ENCODE measurements at regions not wholly inside any gene's neighbourhood (a gene's known extent, or its start where the extent isn't known, plus 50 kb on each side); places are given as distances from the start of the nearest gene placed in this dataset.

DNA sequence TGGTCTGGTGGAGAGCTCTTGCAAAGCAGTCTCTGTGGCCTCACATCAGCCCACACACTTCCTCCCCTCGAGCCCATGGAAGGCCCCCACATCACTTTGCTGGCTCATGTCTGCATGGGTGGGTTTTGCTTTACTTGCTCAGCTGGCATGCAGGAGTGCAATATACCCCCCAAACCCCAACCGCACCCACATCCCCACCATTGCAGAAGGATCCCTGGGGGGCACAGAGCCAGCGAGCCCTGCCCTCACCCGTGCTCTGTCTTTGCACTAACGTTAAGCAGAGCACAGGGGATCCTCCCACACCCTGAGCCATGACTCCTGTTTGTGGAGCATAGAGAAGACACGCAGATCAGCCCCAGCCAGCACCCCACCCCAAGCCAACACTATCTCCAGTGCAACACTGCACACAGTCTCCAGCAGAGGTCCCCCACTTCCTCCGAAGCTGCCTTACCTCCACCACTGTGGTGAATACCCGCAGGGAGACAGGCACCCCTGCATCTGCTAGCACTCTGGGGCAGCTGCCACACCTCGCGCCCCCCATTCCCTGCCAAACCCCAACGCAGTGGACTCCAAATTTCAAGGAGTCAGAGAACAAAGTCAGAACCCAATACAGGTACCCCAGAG, 177.8 kb upstream of the RGPD4 start:
- no peak for DNase-seq (ENCODE audit: low read depth in 1 of 2, low spot score in 1 of 2)
- H3K27me3 ChIP-seq (ENCODE audit: insufficient read depth, poor library complexity, severe bottlenecking): no peaks in the 10 kb centered on the region
- H3K4me3 ChIP-seq (replicated peaks; ENCODE audit: insufficient read depth, low read length): no peak overlapping the region
- TF ChIP-seq POLR2AphosphoS5 (IDR thresholded peaks at IDR 0.05; ENCODE audit: low read depth) (no peak), GABPA (IDR thresholded peaks at IDR 0.05; ENCODE audit: low read depth) (no peak), SPI1 (IDR thresholded peaks at IDR 0.05; ENCODE audit: borderline replicate concordance, low read depth) (no peak)
- TF ChIP-seq, protein P1, sequence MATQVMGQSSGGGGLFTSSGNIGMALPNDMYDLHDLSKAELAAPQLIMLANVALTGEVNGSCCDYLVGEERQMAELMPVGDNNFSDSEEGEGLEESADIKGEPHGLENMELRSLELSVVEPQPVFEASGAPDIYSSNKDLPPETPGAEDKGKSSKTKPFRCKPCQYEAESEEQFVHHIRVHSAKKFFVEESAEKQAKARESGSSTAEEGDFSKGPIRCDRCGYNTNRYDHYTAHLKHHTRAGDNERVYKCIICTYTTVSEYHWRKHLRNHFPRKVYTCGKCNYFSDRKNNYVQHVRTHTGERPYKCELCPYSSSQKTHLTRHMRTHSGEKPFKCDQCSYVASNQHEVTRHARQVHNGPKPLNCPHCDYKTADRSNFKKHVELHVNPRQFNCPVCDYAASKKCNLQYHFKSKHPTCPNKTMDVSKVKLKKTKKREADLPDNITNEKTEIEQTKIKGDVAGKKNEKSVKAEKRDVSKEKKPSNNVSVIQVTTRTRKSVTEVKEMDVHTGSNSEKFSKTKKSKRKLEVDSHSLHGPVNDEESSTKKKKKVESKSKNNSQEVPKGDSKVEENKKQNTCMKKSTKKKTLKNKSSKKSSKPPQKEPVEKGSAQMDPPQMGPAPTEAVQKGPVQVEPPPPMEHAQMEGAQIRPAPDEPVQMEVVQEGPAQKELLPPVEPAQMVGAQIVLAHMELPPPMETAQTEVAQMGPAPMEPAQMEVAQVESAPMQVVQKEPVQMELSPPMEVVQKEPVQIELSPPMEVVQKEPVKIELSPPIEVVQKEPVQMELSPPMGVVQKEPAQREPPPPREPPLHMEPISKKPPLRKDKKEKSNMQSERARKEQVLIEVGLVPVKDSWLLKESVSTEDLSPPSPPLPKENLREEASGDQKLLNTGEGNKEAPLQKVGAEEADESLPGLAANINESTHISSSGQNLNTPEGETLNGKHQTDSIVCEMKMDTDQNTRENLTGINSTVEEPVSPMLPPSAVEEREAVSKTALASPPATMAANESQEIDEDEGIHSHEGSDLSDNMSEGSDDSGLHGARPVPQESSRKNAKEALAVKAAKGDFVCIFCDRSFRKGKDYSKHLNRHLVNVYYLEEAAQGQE (IDR thresholded peaks at IDR 0.05; ENCODE audit: insufficient replicate concordance, low read depth): no peak
- TF ChIP-seq, protein P2, sequence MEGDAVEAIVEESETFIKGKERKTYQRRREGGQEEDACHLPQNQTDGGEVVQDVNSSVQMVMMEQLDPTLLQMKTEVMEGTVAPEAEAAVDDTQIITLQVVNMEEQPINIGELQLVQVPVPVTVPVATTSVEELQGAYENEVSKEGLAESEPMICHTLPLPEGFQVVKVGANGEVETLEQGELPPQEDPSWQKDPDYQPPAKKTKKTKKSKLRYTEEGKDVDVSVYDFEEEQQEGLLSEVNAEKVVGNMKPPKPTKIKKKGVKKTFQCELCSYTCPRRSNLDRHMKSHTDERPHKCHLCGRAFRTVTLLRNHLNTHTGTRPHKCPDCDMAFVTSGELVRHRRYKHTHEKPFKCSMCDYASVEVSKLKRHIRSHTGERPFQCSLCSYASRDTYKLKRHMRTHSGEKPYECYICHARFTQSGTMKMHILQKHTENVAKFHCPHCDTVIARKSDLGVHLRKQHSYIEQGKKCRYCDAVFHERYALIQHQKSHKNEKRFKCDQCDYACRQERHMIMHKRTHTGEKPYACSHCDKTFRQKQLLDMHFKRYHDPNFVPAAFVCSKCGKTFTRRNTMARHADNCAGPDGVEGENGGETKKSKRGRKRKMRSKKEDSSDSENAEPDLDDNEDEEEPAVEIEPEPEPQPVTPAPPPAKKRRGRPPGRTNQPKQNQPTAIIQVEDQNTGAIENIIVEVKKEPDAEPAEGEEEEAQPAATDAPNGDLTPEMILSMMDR (IDR thresholded peaks at IDR 0.05; ENCODE audit: insufficient read depth, low read length): no peak
- H3K27ac ChIP-seq (replicated peaks): no peak overlapping the region

DNA sequence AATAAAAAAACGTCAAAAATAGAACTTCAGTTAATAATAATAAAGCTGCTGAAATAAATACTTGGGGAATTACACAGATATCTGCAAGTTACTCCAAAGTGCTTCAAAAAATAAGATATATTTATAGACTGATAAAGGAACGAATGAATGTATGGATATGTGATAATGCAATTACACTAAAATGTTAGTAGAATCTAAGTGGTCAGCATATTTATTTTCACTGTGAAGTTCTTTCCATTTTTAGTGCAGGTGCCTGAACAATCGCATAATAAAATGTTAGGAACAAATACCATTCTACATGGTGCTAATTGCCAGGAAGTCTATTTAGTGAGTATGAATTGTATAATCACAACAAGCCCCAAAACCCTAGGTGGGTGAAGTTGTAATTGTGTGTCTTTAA, 169.6 kb upstream of the RGPD4 start:
- TF ChIP-seq SPI1 (IDR thresholded peaks at IDR 0.05; ENCODE audit: borderline replicate concordance, low read depth) (no peak), POLR2AphosphoS5 (IDR thresholded peaks at IDR 0.05; ENCODE audit: low read depth) (no peak), GABPA (IDR thresholded peaks at IDR 0.05; ENCODE audit: low read depth) (no peak)
- TF ChIP-seq, protein P1 (IDR thresholded peaks at IDR 0.05; ENCODE audit: insufficient replicate concordance, low read depth): no peak
- TF ChIP-seq, protein P2 (IDR thresholded peaks at IDR 0.05; ENCODE audit: insufficient read depth, low read length): no peak
- H3K27me3 ChIP-seq (ENCODE audit: insufficient read depth, poor library complexity, severe bottlenecking): no peaks in the 10 kb centered on the region
- no peak for DNase-seq (ENCODE audit: low read depth in 1 of 2, low spot score in 1 of 2)
- H3K27ac ChIP-seq (replicated peaks): no peak overlapping the region
- no peak overlapping the region for H3K4me3 ChIP-seq (replicated peaks; ENCODE audit: insufficient read depth, low read length)

DNA sequence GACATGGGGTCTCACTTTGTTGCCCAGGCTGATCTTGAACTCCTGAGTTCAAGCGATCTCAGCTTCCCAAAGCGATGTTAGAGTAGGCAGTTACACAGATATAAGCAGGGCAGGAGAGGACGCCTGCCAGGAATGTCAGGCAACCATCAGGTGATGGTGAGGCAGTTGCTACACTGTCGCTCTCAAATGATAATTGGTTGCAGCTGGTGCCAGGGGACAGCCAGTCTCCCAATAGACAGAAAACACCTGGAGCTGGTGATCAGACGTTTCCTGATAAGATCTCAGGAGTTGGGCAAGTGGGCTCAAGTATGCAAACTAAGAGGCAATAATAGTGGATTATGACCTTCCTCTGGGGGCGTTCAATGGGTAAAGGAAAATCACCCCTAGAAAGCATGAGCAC, 163.1 kb upstream of the RGPD4 start:
- no peak for DNase-seq (ENCODE audit: low read depth in 1 of 2, low spot score in 1 of 2)
- no peak overlapping the region for H3K4me3 ChIP-seq (replicated peaks; ENCODE audit: insufficient read depth, low read length)
- no peaks in the 10 kb centered on the region for H3K27me3 ChIP-seq (ENCODE audit: insufficient read depth, poor library complexity, severe bottlenecking)
- H3K27ac ChIP-seq (replicated peaks): no peak overlapping the region
- TF ChIP-seq GABPA (IDR thresholded peaks at IDR 0.05; ENCODE audit: low read depth) (no peak), POLR2AphosphoS5 (IDR thresholded peaks at IDR 0.05; ENCODE audit: low read depth) (no peak), SPI1 (IDR thresholded peaks at IDR 0.05; ENCODE audit: borderline replicate concordance, low read depth) (no peak)
- TF ChIP-seq, protein P2 (IDR thresholded peaks at IDR 0.05; ENCODE audit: insufficient read depth, low read length): no peak
- TF ChIP-seq, protein P1 (IDR thresholded peaks at IDR 0.05; ENCODE audit: insufficient replicate concordance, low read depth): no peak

All from HL-60 (cell line).